CD8-positive, alpha-beta memory T cell (primary cell): ENCODE measurements at regions not wholly inside any gene's neighbourhood (a gene's known extent, or its start where the extent isn't known, plus 50 kb on each side); places are given as distances from the start of the nearest gene placed in this dataset.

Experiments
- CTCF ChIA-PET: fragments of 350-600 bp; sonication (Branson Sonifier 250); formaldehyde crosslinking; loops from one replicate; lab custom pipeline; 2021; ENCODE audit warnings: antibody characterized with exemption; lab: Charles Lee
- POLR2A ChIA-PET: fragments of 350-600 bp; sonication (Branson Sonifier 250); formaldehyde crosslinking; loops from one replicate; lab custom pipeline; 2021; ENCODE audit warnings: antibody characterized with exemption; lab: Charles Lee
- DNase-seq, 5 donors: peaks; one replicate each; pipeline versions ENCODE4 v3.0.0 to v3.0.0-alpha.2; 2020 to 2022; ENCODE audit warnings: mixed read lengths in 1 of 5
- H3K27ac ChIP-seq: one replicate; pipeline ENCODE4 v1.7.0; 2013; ENCODE audit warnings: low read depth, mild to moderate bottlenecking, low read length, moderate library complexity
- H3K27me3 ChIP-seq: 2 replicates; pipeline ENCODE4 v1.7.0; 2013; ENCODE audit warnings: low read length, mild to moderate bottlenecking; ENCODE audit not compliant: insufficient read depth, poor library complexity, severe bottlenecking
- H3K36me3 ChIP-seq: 2 replicates; pipeline ENCODE4 v1.7.0; 2013; ENCODE audit warnings: mild to moderate bottlenecking, low read length, moderate library complexity; ENCODE audit not compliant: insufficient read depth
- H3K4me1 ChIP-seq: 2 replicates; pipeline ENCODE4 v1.7.0; 2013; ENCODE audit warnings: mild to moderate bottlenecking, low read length, moderate library complexity; ENCODE audit not compliant: insufficient read depth
- H3K4me3 ChIP-seq: 2 replicates; pipeline ENCODE4 v1.7.0; 2013; ENCODE audit warnings: mild to moderate bottlenecking, low read length
- H3K9me3 ChIP-seq: 2 replicates; pipeline ENCODE4 v1.7.0; 2013; ENCODE audit warnings: mild to moderate bottlenecking, low read length
- H3K27ac Mint-ChIP-seq, 8 donors: one replicate each; pipeline ENCODE4 v1.8.0; 2020 to 2021; ENCODE audit warnings: mixed read lengths in 8 of 8, mild to moderate bottlenecking in 6 of 8, inconsistent platforms in 3 of 8, moderate library complexity in 3 of 8
- H3K27me3 Mint-ChIP-seq, 2 donors: one replicate each; pipeline ENCODE4 v1.8.0; 2020 to 2021; ENCODE audit warnings: mixed read lengths in 2 of 2, mild to moderate bottlenecking in 1 of 2, moderate library complexity in 1 of 2
- H3K36me3 Mint-ChIP-seq, 3 donors: one replicate each; pipeline ENCODE4 v1.8.0; 2020 to 2021; ENCODE audit warnings: mixed read lengths in 3 of 3, inconsistent platforms in 1 of 3, mild to moderate bottlenecking in 1 of 3
- H3K4me1 Mint-ChIP-seq, 3 donors: one replicate each; pipeline ENCODE4 v1.8.0; 2020 to 2021; ENCODE audit warnings: mixed read lengths in 3 of 3, inconsistent platforms in 1 of 3, mild to moderate bottlenecking in 1 of 3
- H3K4me3 Mint-ChIP-seq, 7 donors: one replicate each; pipeline ENCODE4 v1.8.0; 2020 to 2021; ENCODE audit warnings: mixed read lengths in 7 of 7, mild to moderate bottlenecking in 6 of 7, moderate library complexity in 4 of 7, inconsistent platforms in 2 of 7
- H3K9me3 Mint-ChIP-seq, 5 donors: one replicate each; pipeline ENCODE4 v1.8.0; 2020 to 2022; ENCODE audit warnings: mixed read lengths in 5 of 5, mild to moderate bottlenecking in 3 of 5, moderate library complexity in 2 of 5, inconsistent platforms in 1 of 5

- Histone ChIP-seq H3K9me3 (no peaks in the 10 kb centered on the region), H3K36me3 (no peaks in the 10 kb centered on the region), H3K27ac (no peak overlapping the region), H3K27me3 (no peaks in the 10 kb centered on the region), H3K4me3 (no peak overlapping the region), H3K4me1 (no peaks in the 10 kb centered on the region)
- ChIA-PET CTCF (interaction anchor here (1.2 kb wide), 1 partner anchor 56 kb away, joined by 3 read pairs; no protein-coding TSS in a partner anchor), POLR2A (no interaction called here)
- Mint-ChIP-seq H3K27ac (no peak overlapping the region), H3K4me1 (no peaks in the 10 kb centered on the region), H3K36me3 (no peaks in the 10 kb centered on the region), H3K4me3 (no peak overlapping the region), H3K27me3 (peaks cover 21 to 28% of the 10 kb centered on the region in 2 donors), H3K9me3 (peaks cover 0 to 4% (median 0%) of the 10 kb centered on the region in 5 donors)
- DNase-seq: no peak
Measured at GRCh38 chr13:97165502-97166425, 56.4 kb upstream of the MBNL2 start.

GRCh38 chr13:97171136-97171535 is 51.0 kb upstream of the MBNL2 start:
- POLR2A ChIA-PET: no interaction called here
- Mint-ChIP-seq H3K36me3 (peaks cover 0 to 4% (median 0%) of the 10 kb centered on the region in 3 donors), H3K27ac (no peak overlapping the region), H3K4me3 (no peak overlapping the region), H3K9me3 (peaks cover 0 to 3% (median 0%) of the 10 kb centered on the region in 5 donors), H3K4me1 (no peaks in the 10 kb centered on the region), H3K27me3 (peaks cover 17 to 32% of the 10 kb centered on the region in 2 donors)
- Histone ChIP-seq H3K27me3 (no peaks in the 10 kb centered on the region), H3K27ac (no peak overlapping the region), H3K9me3 (no peaks in the 10 kb centered on the region), H3K36me3 (no peaks in the 10 kb centered on the region), H3K4me3 (no peak overlapping the region), H3K4me1 (no peaks in the 10 kb centered on the region)
- CTCF ChIA-PET: no interaction called here
- DNase-seq: no peak
